AG04450 (cell line): ENCODE measurements at regions not wholly inside any gene's neighbourhood (a gene's known extent, or its start where the extent isn't known, plus 50 kb on each side); places are given as distances from the start of the nearest gene placed in this dataset.

ENCODE experiments used
- CTCF ChIA-PET: fragments of 300-600, 350-600 bp; formaldehyde crosslinking; extraction: SDS; loops from one replicate; lab custom pipeline; 2022; ENCODE audit warnings: antibody characterized with exemption, inconsistent platforms; lab: Charles Lee
- POLR2A ChIA-PET: fragments of 350-600 bp; formaldehyde crosslinking; extraction: SDS; loops from one replicate; lab custom pipeline; 2021; ENCODE audit warnings: antibody characterized with exemption, inconsistent platforms; lab: Yijun Ruan, JAX
- DNase-seq: peaks from one replicate; pipeline ENCODE4 v3.0.0-alpha.2; 2011; ENCODE audit warnings: low read depth, low spot score
- H3K27ac ChIP-seq: one replicate; pipeline ENCODE4 v1.5.1; 2012; ENCODE audit warnings: low read depth, low read length, control low read depth
- H3K27me3 ChIP-seq: one replicate; pipeline ENCODE4 v1.6.0; 2012; ENCODE audit warnings: low read length; ENCODE audit not compliant: control insufficient read depth, insufficient read depth
- H3K4me3 ChIP-seq: 2 replicates; pipeline ENCODE4 v1.5.1; 2011; ENCODE audit warnings: mild to moderate bottlenecking, low read depth, low read length, control low read depth
- H3K9me3 ChIP-seq: 2 replicates; pipeline ENCODE4 v1.5.1; 2012; ENCODE audit warnings: low read length; ENCODE audit not compliant: control insufficient read depth, insufficient read depth
- CTCF ChIP-seq: IDR thresholded peaks from 2 replicates; pipeline ENCODE4 v1.5.1; 2011; ENCODE audit warnings: low read depth, low read length, control low read depth, inconsistent platforms

- CTCF ChIA-PET = no interaction called here
- Histone ChIP-seq H3K27me3 (no peaks in the 10 kb centered on the region), H3K27ac (no peak overlapping the region), H3K9me3 (no peaks in the 10 kb centered on the region), H3K4me3 (no peak overlapping the region)
- TF ChIP-seq CTCF = no peak
- POLR2A ChIA-PET = no interaction called here
- DNase-seq = no peak
Observed at GRCh38 chr2:154995361-154995760, 296.9 kb downstream of the KCNJ3 start.

- Histone ChIP-seq H3K9me3 (no peaks in the 10 kb centered on the region), H3K27me3 (no peaks in the 10 kb centered on the region), H3K4me3 (no peak overlapping the region), H3K27ac (no peak overlapping the region)
- TF ChIP-seq CTCF = no peak
- ChIA-PET CTCF (no interaction called here), POLR2A (no interaction called here)
- DNase-seq = no peak
Observed at GRCh38 chr2:154992826-154993225, 294.3 kb downstream of the KCNJ3 start.

- CTCF ChIA-PET = no interaction called here
- DNase-seq = no peak
- no peak overlapping the region for H3K27ac ChIP-seq
- TF ChIP-seq CTCF = no peak
- no peaks in the 10 kb centered on the region for H3K9me3 ChIP-seq
- POLR2A ChIA-PET = no interaction called here
- H3K27me3 ChIP-seq = no peaks in the 10 kb centered on the region
- no peak overlapping the region for H3K4me3 ChIP-seq
Observed at GRCh38 chr2:154978710-154979109, 280.2 kb downstream of the KCNJ3 start.

- no peak for TF ChIP-seq CTCF
- no peak for DNase-seq
- Histone ChIP-seq H3K4me3 (no peak overlapping the region), H3K27ac (no peak overlapping the region), H3K27me3 (no peaks in the 10 kb centered on the region), H3K9me3 (no peaks in the 10 kb centered on the region)
- POLR2A ChIA-PET = no interaction called here
- CTCF ChIA-PET = no interaction called here
Observed at GRCh38 chr2:154978244-154978643, 279.7 kb downstream of the KCNJ3 start.

- no peak overlapping the region for H3K4me3 ChIP-seq
- H3K27ac ChIP-seq = no peak overlapping the region
- no peak for TF ChIP-seq CTCF
- H3K27me3 ChIP-seq = no peaks in the 10 kb centered on the region
- CTCF ChIA-PET = no interaction called here
- POLR2A ChIA-PET = no interaction called here
- DNase-seq = no peak
- peaks cover 2% of the 10 kb centered on the region; the same call in 1 of the 2 replicates for H3K9me3 ChIP-seq
Observed at GRCh38 chr2:154974041-154974440, 275.5 kb downstream of the KCNJ3 start.
